ENCODE measurements at regions not wholly inside any gene's neighbourhood (a gene's known extent, or its start where the extent isn't known, plus 50 kb on each side); places are given as distances from the start of the nearest gene placed in this dataset.

- DNase-seq (ENCODE audit: low read depth, low spot score) (no peak), ATAC-seq (no peak)
- CTCF ChIA-PET, result no interaction called here
- POLR2A ChIA-PET, result no interaction called here
- no TSS peak for BruUV-seq (replicated peaks)
- Histone ChIP-seq H3K36me3 (ENCODE audit: control insufficient read depth, insufficient read depth, low read length) (no peaks in the 10 kb centered on the region), H3K27ac (ENCODE audit: low read length) (no peak overlapping the region), H3K4me3 (ENCODE audit: low read depth in 2 of 2, low read length in 2 of 2) (no peak overlapping the region), H3K27me3 (ENCODE audit: control insufficient read depth, insufficient read depth, low read length) (no peaks in the 10 kb centered on the region), H3K9me3 (ENCODE audit: control insufficient read depth, insufficient read depth, low read depth, low read length) (peaks cover 4% of the 10 kb centered on the region; the same call in 1 of the 2 replicates), H3K4me1 (ENCODE audit: control insufficient read depth, insufficient read depth, low read length) (no peaks in the 10 kb centered on the region)
- intact Hi-C loops (cut with micrococcal nuclease; ENCODE audit: unreplicated experiment) (no loop called here), in situ Hi-C loops (cut with HindIII; ENCODE audit: low pct_unique_long_range_greater_than_20kb, low sequenced_read_pairs) (no loop called here)
- TF ChIP-seq SIN3A (IDR thresholded peaks at IDR 0.05; ENCODE audit: borderline replicate concordance, insufficient read depth, low read depth, low read length), result no peak
- TF ChIP-seq POLR2AphosphoS5 (IDR thresholded peaks at IDR 0.05; ENCODE audit: low read depth, low read length), result no peak
- TF ChIP-seq, protein P1, sequence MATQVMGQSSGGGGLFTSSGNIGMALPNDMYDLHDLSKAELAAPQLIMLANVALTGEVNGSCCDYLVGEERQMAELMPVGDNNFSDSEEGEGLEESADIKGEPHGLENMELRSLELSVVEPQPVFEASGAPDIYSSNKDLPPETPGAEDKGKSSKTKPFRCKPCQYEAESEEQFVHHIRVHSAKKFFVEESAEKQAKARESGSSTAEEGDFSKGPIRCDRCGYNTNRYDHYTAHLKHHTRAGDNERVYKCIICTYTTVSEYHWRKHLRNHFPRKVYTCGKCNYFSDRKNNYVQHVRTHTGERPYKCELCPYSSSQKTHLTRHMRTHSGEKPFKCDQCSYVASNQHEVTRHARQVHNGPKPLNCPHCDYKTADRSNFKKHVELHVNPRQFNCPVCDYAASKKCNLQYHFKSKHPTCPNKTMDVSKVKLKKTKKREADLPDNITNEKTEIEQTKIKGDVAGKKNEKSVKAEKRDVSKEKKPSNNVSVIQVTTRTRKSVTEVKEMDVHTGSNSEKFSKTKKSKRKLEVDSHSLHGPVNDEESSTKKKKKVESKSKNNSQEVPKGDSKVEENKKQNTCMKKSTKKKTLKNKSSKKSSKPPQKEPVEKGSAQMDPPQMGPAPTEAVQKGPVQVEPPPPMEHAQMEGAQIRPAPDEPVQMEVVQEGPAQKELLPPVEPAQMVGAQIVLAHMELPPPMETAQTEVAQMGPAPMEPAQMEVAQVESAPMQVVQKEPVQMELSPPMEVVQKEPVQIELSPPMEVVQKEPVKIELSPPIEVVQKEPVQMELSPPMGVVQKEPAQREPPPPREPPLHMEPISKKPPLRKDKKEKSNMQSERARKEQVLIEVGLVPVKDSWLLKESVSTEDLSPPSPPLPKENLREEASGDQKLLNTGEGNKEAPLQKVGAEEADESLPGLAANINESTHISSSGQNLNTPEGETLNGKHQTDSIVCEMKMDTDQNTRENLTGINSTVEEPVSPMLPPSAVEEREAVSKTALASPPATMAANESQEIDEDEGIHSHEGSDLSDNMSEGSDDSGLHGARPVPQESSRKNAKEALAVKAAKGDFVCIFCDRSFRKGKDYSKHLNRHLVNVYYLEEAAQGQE (IDR thresholded peaks at IDR 0.05; ENCODE audit: insufficient read depth in 1 of 2, low read depth in 2 of 2, low read length in 1 of 2), result no peak
- TF ChIP-seq TCF7L2 (IDR thresholded peaks at IDR 0.05; ENCODE audit: low read depth, low read length), result no peak
- TF ChIP-seq, protein P2, sequence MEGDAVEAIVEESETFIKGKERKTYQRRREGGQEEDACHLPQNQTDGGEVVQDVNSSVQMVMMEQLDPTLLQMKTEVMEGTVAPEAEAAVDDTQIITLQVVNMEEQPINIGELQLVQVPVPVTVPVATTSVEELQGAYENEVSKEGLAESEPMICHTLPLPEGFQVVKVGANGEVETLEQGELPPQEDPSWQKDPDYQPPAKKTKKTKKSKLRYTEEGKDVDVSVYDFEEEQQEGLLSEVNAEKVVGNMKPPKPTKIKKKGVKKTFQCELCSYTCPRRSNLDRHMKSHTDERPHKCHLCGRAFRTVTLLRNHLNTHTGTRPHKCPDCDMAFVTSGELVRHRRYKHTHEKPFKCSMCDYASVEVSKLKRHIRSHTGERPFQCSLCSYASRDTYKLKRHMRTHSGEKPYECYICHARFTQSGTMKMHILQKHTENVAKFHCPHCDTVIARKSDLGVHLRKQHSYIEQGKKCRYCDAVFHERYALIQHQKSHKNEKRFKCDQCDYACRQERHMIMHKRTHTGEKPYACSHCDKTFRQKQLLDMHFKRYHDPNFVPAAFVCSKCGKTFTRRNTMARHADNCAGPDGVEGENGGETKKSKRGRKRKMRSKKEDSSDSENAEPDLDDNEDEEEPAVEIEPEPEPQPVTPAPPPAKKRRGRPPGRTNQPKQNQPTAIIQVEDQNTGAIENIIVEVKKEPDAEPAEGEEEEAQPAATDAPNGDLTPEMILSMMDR (IDR thresholded peaks at IDR 0.05), result no peak
Observed at GRCh38 chr5:26495437-26495836, 542.9 kb downstream of the CDH9 start.

- intact Hi-C loops (cut with micrococcal nuclease; ENCODE audit: unreplicated experiment) (no loop called here), in situ Hi-C loops (cut with HindIII; ENCODE audit: low pct_unique_long_range_greater_than_20kb, low sequenced_read_pairs) (no loop called here)
- TF ChIP-seq POLR2AphosphoS5 (IDR thresholded peaks at IDR 0.05; ENCODE audit: low read depth, low read length), result no peak
- no peak for TF ChIP-seq TCF7L2 (IDR thresholded peaks at IDR 0.05; ENCODE audit: low read depth, low read length)
- TF ChIP-seq SIN3A (IDR thresholded peaks at IDR 0.05; ENCODE audit: borderline replicate concordance, insufficient read depth, low read depth, low read length), result no peak
- TF ChIP-seq, protein P1 (IDR thresholded peaks at IDR 0.05; ENCODE audit: insufficient read depth in 1 of 2, low read depth in 2 of 2, low read length in 1 of 2), result no peak
- TF ChIP-seq, protein P2 (IDR thresholded peaks at IDR 0.05), result no peak
- BruUV-seq (replicated peaks), result no TSS peak
- Histone ChIP-seq H3K4me1 (ENCODE audit: control insufficient read depth, insufficient read depth, low read length) (no peaks in the 10 kb centered on the region), H3K27ac (ENCODE audit: low read length) (no peak overlapping the region), H3K27me3 (ENCODE audit: control insufficient read depth, insufficient read depth, low read length) (no peaks in the 10 kb centered on the region), H3K4me3 (ENCODE audit: low read depth in 2 of 2, low read length in 2 of 2) (no peak overlapping the region), H3K36me3 (ENCODE audit: control insufficient read depth, insufficient read depth, low read length) (no peaks in the 10 kb centered on the region), H3K9me3 (ENCODE audit: control insufficient read depth, insufficient read depth, low read depth, low read length) (peaks cover 4% of the 10 kb centered on the region; the same call in 1 of the 2 replicates)
- DNase-seq (ENCODE audit: low read depth, low spot score), result no peak
- CTCF ChIA-PET, result no interaction called here
- POLR2A ChIA-PET, result no interaction called here
- ATAC-seq, result no peak
Observed at GRCh38 chr5:26492906-26493459, 545.4 kb downstream of the CDH9 start.
